GM13977 (cell line): ENCODE measurements at regions not wholly inside any gene's neighbourhood (a gene's known extent, or its start where the extent isn't known, plus 50 kb on each side); places are given as distances from the start of the nearest gene placed in this dataset.

Source experiments
- DNase-seq: peaks from one replicate; pipeline ENCODE4 v3.0.0; 2012; ENCODE audit warnings: low spot score
- in situ Hi-C: fragments of 300-500 bp; cut with MboI; formaldehyde crosslinking; loops from one replicate; pipeline ENCODE4 v1.12.0; 2022; ENCODE audit warnings: low sequenced_read_pairs, low pct_unique_long_range_greater_than_20kb, mixed read lengths, inconsistent platforms; ENCODE audit not compliant: unreplicated experiment
- TF ChIP-seq, protein P1 (sequence below): IDR thresholded peaks from 2 replicates; pipeline ENCODE4 v1.5.1; 2012; ENCODE audit warnings: mild to moderate bottlenecking, control low read depth; ENCODE audit not compliant: insufficient read depth; ENCODE audit errors: extremely low read depth, missing control alignments

DNA sequence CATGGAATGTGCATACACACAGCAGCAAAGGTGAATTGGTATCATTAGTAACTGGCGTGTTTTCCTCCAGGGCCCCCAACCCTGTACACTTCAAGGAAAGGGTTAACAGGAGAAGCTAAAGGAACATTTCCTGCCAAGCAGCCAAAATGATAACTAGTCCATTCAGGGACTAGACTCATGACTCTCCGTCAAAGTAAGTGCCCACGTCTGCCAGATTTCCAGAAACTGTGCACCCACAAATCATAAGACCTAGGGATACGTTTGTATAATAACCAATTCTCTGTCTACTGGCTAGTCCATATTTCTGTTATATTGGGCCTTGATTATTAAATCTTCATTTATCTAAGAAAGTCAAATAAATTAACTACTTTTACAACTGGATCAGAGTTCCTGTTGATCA is 76.0 kb upstream of the NHSL1 start:
- DNase-seq = no peak
- TF ChIP-seq, protein P1, sequence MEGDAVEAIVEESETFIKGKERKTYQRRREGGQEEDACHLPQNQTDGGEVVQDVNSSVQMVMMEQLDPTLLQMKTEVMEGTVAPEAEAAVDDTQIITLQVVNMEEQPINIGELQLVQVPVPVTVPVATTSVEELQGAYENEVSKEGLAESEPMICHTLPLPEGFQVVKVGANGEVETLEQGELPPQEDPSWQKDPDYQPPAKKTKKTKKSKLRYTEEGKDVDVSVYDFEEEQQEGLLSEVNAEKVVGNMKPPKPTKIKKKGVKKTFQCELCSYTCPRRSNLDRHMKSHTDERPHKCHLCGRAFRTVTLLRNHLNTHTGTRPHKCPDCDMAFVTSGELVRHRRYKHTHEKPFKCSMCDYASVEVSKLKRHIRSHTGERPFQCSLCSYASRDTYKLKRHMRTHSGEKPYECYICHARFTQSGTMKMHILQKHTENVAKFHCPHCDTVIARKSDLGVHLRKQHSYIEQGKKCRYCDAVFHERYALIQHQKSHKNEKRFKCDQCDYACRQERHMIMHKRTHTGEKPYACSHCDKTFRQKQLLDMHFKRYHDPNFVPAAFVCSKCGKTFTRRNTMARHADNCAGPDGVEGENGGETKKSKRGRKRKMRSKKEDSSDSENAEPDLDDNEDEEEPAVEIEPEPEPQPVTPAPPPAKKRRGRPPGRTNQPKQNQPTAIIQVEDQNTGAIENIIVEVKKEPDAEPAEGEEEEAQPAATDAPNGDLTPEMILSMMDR = no peak
- in situ Hi-C loops = no loop called here

DNA sequence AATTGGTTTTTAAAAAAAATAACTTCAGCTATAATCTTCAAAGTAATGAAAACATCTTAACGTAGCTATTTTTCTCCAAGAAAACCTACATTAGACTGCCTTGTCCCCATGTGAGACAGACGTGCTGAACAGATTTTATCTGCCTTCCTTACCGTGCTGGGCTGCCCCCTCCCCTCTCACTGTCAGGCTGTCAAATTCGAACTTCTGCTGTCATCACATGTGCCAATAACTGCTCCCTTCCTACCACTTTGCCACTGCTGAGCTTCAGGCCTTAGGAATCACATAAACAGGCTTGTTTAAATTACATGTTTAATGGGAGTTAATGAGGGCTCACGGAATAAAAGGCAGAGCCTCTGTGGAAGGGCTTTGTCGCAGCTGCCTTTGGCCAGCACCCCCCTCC is 77.0 kb upstream of the NHSL1 start:
- no peak for DNase-seq

GRCh38 chr6:138577151-138577915 is 78.0 kb upstream of the NHSL1 start:
- in situ Hi-C loops = no loop called here
- TF ChIP-seq, protein P1 = no peak
- peak; percentile 30 for DNase-seq

More for the DNA sequence above, 77.0 kb upstream of the NHSL1 start:
- in situ Hi-C loops = no loop called here
- TF ChIP-seq, protein P1 = no peak

DNA sequence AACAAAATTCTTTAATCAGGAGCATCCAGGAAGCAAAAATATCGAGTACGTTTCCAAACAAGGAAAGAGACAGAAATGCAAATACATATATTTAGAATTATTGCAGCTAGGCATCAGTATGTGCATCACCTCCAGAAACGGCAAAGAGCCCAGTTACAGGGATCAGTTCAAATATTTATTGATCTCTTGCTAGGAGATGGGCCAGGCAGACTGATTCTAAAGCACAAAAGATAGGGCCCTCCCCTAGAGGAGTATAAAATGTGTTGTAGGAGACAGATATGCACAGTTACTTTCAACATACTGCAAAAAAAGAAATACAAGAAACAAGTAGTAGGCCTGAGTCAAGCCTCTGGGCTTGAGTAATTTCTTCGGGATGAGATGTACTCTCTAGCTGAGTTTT is 80.7 kb upstream of the NHSL1 start:
- TF ChIP-seq, protein P1 = no peak
- no peak for DNase-seq
- in situ Hi-C loops = no loop called here

DNA sequence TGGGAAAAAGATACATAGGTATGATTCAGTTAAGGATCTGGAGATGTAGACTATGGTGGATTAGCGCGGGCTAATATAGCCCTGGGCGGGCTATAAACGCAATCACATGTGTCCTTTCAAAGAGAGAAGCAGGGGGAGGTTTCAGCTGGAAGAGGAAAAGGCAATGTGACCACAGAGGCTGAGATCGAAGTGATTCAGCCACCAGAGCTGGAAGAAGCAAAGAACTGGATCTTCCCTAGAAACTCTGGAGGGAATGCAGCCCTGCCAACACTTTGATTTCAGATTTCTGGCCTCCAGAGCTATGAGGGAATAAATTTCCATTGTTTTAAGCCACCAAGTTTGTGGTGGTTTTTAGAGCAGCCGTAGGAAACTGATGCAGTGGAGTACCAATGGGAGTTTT is 81.5 kb upstream of the NHSL1 start:
- in situ Hi-C loops = no loop called here
- no peak for DNase-seq
- TF ChIP-seq, protein P1 = no peak

- no peak for DNase-seq
- in situ Hi-C loops = no loop called here
- TF ChIP-seq, protein P1 = no peak
These were observed 83.3 kb upstream of the NHSL1 start for GRCh38 chr6:138582573-138582972.
